ENCODE measurements at regions not wholly inside any gene's neighbourhood (a gene's known extent, or its start where the extent isn't known, plus 50 kb on each side); places are given as distances from the start of the nearest gene placed in this dataset.
"Not testable (repeated sequence)": the region's sequence is repeated elsewhere in the genome, so short reads cannot be mapped to it uniquely, and the experiment has no call there.

DNA sequence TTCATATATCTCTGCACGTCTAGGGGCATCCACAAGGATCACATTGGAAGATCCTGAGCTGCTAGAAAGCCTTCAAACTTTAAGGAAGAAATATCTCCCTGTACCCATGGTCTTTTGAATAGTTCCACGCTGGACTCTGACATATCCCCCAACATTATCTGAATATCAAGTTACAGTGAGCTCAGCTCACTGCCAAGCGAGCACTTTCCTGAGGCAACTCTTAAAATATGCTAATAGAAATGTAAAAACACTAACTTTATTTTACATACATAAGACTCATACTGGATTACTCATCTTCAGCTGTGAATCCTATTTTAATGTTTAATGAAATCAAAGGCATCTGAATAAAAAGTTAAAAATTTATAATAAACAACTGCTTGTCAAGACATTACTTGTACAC is 420.2 kb upstream of the CCDC54 start:
- no peak for DNase-seq

DNA sequence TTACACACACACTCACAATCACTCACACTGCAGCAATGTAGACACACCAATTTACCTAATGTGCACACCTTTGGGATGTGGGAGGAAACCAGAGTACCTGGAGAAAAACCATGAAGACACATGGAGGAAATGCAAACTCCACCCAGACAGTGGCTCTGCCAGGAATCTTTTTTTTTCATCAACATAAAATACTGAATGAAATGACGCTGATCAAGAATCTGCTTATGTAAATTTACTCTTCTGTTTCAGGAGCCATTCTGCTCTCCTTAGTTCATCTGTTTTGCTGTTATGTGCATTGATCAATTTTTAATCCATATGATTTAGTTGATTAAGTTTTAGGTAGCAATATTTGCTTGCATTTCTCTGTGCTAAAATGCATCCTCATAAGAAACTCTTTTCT is 414.2 kb upstream of the CCDC54 start:
- no peak for DNase-seq

DNA sequence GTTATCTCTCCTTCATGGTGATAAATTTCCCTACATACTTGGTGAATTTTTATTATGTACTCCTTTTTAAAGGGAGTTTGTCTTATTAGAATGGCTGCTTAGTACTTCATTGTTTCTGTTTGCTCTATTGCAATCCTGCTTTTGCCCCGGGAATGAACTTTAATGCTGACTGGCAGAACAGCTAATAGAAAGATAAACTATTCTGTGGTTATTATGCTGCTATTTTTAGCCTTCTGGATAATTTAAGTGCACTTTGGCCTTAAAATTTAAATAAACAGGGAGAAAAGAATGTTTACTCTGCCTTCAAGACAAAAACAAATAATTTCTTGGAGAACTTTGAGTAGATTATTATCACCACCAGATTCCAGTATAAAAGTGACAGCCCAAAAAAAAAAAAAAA is 413.8 kb upstream of the CCDC54 start:
- DNase-seq = no peak

DNA sequence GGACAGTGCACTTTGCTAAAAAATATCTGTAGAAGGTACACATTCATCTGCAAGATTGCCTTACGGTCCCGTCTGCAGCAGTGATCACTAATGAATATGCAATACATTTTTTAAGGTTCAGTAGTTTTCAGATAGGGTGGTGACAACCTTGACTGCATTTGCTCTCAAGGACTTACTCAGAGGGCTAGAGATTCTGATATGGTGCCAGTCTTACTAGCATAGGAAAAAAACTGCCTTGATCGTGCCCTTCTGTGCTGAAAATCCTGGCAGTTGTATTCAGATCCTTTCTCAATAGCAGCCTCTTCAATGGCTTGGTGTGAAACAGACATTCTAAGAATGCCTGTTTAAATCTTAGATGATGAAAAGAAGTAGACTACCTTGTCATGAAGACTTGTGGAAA is 411.9 kb upstream of the CCDC54 start:
- no peak for DNase-seq

DNA sequence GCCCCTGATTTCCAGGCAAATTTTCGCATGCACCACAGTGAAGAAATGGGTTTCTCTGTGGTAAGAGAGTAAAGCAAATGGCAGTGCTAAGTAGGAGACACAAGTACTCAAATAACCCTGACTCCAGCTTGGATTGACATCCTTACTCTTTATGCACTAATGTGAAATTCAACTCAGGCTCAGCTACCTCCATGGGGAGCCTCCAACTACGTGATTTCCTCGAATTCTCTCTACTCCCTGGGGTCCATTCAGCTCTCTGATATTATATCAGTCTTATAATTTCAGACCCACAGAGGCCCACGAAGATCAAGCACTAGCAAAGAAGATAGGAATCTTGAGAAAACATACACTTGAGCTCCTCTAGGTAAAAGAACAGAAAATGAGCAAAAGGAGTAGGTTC is 407.6 kb upstream of the CCDC54 start:
- DNase-seq = no peak

DNA sequence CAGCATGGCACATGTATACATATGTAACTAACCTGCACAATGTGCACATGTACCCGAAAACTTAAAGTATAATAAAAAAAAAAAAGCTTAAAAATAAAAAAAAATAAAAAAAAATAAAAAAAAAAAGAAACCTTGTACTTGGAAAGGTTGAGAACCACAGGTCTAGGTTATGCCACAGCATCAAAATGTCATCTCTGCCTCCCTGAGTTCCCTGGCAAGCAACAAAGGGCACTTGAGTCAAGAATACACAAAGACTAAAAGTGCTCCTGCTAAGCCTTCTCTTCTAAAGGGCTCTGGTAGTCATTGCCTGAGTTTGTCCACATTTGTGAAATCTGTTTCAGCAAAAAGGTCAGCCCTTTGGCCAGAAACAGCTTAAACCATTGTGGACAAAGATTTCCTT is 395.8 kb upstream of the CCDC54 start:
- no peak for DNase-seq

DNA sequence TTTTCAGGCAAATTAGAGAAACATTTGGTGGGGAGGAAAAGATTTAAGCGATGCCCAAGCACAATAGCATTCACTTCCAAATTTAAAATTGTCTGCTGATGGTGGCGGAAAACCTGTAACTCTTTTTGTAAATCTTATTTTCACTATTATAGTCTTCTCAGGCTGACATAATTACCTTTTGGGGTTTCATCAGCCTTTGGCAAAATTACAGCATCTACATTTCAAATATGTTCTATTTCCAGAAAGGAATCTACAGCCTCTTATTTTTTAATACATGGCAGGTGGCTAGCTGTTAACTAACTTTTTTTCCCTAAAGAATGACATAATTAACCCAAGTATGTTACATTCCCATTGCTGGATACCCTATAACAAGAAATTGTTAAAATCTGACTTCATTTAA is 391.5 kb upstream of the CCDC54 start:
- no peak for DNase-seq

DNA sequence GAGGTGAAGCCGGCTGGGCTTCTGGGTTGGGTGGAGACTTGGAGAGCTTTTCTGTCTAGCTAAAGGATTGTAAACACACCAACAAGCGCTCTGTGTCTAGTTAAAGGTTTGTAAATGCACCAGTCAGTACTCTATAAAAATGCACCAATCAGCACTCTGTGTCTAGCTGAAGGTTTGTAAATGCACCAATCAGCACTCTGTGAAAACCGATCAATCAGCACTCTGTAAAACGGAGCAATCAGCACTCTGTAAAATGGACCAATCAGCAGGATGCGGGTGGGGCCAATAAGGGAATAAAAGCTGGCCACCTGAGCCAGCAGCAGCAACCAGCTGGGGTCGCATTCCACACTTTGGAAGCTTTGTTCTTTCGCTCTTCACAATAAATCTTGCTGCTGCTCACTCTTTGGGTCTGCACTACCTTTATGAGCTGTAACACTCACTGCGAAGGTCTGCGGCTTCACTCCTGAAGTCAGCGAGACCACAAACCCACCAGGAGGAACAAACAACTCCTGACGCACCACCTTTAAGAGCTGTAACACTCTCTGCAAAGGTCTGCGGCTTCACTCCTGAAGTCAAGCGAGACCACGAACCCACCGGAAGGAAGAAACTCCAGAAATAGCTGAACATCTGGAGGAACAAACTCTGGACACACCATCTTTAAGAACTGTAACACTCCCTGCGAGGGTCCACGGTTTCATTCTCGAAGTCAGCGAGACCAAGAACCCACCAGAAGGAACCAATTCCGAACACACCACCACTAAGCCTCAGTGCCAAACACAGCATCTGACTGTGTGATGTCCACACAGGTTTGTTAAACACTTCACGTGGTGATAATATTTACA is 378.2 kb upstream of the CCDC54 start:
- not testable (repeated sequence) for DNase-seq

DNA sequence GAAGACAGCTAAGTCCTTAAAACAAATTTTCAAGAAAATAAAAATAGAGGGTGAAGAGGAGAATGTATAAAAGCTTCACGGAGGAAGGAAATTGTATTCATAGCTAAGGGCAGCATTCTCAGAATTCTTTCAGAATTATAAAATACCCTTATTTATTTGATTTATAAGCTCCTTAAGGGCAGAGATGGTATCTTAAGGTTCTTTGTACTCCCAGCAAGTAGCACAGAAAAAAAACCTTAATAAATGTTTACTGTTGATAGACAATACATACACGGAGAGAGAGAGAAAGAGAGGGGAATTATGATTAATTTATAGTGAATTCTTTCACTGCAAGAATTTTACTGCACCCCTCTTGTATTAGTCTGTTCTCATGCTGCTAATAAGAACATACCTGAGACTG is 375.6 kb upstream of the CCDC54 start:
- DNase-seq = no peak

DNA sequence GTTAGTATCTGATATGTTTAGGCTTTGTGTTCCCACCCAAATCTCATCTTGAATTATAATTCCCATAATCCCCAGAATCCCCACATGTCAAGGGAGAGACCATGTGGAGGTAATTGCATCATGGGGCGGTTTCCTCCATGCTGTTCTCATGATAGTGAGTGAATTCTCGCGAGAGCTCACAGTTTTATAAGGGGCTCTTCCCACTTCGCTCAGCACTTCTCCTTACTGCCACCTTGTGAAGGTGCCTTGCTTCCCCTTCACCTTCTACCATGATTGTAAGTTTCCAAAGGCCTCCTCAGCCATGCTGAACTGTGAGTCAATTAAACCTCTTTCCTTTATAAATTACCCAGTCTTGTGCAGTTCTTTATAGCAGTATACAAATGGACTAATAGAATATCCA is 371.9 kb upstream of the CCDC54 start:
- not testable (repeated sequence) for DNase-seq

DNA sequence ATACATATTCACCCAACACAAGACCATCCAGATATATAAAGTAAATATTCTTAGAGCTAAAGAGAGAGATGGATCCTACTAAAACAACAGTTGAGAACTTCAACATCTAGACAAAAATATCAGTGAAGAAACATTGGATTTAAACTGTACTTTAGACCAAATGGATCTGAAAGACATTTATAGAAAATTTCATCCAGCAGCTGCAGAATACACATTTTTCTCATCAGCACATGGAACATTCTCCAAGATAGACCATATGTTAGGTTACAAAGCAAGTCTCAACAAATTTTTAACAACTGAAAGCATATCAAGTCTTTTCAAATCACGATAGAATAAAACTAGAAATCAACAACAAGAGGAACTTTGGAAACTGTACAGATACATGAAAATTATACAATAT is 369.0 kb upstream of the CCDC54 start:
- DNase-seq = no peak

DNA sequence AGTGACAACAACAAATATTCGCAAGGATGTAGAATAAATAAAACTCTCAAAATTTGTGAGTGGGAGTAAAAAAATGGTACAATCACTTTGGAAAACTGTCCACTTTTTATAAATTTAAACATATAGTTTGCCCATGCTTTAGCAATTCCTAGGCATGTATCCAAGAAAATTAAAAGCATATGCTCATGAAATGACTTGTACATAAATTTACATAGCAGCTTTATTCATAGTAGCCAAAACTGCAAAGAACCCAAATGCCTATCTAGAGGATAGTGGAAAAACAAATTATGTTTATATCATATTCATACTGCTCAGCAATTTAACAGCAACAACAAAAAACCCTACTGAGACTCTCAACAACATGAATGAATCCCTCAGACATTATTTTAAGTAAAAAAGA is 363.6 kb upstream of the CCDC54 start:
- DNase-seq = no peak

DNA sequence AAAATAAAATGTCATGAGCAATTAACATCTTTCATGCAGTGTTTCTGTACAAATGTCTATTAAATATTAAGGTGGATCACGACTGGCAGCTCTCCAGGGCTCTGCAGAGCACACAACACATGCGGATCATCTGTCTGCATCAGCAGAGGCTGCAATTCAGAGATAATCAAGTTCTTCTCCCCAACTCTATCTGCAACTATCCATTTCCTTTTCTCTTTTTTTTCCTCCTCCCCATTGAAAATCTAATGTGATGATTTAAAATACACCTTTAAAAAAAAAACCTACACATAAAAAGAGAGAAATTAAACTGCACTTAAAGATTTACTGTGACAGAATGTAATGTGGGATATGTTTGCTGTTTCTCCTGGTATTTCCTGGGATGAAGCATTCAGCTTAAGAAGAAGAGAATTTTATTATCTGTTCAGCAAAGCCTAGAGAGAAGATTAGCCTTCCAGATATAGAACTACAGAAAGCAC is 352.6 kb upstream of the CCDC54 start:
- DNase-seq = no peak

DNA sequence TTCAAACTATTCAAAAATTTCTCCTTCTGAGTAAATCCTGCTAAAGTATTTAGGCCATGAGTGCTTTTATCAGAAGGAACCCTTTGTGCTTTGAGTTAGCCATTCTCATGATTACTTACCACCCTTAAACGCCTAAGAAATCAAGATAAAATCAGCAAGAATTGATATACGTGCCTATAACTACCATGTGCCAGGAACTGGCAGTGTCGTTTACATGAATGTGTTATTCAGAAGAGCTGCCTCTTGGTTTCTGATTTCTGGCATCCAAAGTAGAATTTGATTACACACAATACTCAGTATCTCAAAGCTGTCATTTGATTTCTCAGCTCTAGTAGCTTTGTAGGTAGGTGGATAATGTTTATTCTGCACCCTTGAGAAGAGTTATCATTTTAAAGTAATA is 351.3 kb upstream of the CCDC54 start:
- DNase-seq = no peak

DNA sequence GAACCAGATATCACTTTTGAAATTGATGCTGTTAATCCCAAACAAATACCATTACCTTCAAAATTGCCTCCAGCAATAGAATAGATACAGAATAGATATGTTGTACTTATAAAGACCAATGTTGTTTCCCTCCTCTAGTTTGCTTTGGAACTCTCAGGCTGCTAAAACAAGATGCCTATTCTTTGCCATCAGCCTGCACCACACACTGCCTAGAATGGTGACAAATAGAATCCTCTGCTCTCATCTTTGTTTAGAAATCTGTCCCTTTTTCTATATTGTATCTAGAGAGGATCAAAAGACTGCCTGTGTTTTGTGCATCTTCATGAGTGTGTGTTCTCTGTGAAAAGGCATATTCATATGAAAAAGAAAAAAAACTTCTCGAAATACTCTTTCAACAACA is 349.2 kb upstream of the CCDC54 start:
- no peak for DNase-seq

DNA sequence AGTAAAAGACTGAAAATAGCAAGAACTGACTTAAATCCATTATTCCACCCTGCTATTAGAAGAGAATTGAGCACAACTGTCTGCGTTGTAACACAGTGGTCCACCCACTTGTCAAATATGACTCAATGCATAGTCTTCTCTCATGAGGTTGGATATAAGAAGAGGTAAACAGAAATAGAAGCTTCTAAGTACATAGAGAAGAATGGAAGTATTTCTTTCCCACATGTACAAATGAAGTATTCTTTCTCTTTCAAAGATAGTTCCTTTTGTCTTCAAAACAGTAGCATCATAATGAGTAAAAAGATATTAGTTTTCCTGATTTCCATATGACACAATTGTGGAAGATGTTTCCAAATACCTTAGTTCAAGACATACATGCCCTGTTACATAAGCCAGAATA is 348.6 kb upstream of the CCDC54 start:
- DNase-seq = no peak

DNA sequence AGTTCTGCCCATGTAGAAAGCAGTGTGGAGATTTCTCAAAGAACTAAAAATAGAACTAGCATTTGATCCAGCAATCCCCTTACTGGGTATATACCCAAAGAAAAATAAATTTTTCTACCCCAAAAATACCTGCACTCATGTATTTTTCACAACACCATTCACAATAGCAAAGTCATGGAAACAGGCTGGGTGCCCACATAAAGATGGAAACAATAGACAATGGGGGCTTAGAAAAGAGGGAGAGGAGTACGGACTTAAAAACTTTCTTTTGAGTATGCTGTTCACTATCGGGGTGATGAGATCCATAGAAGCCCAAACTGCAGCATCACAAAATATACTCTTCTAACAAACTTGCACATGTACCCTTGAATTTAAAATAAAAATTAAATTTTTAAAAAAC is 345.1 kb upstream of the CCDC54 start:
- DNase-seq = no peak

DNA sequence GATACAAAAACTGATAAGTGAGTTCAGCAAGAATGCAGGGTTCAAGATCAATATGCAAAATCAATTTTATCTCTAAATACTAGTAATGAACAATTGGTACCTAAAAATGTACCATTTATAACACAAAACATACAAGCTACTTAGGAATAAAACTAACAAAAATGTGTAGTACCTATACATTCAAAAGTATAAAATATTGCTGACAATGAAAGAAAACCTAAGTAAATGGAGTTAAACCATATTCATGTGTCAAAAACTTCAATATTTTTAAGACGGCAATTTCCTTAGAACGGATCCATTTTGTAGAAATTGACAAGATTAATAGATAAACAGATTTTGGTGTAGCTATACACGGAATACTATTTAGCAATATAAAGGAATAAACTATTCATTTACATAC is 343.1 kb upstream of the CCDC54 start:
- no peak for DNase-seq

DNA sequence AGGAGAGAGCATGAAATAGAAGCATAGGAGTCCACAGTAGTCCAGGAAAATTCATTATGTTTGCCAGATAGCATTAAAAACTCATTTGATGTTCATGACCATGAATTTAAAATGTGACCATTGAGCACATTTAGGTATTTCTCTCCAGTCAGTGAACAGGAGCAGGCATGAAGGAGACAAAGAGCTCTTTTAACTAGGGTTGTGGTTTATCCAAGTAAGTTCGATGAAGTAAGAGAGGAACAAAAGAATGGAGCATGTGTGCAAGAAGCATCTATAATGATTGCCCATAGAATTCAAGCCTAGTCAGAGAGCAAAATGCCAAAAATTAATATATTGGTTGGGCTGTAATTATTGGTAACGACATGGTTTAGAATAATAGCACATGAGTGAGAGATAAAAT is 342.1 kb upstream of the CCDC54 start:
- no peak for DNase-seq

DNA sequence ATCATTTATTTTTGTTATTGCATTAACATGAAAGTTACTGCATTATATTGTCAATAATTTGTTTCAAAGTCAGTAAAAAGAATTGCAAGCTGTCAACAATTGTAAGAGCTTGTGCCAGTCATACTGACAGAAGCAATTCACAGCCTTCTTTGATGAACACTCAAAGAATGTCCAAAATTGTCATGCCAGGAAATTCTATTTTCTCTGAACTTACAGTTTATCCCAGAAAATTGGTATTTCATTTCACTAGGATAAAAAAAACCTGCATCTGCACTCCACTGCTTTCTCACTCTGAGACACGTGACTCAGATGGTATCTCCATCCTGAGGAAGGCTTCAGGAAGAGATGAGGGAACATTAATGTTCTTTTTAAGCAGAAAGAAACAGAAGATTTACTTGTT is 332.6 kb upstream of the CCDC54 start:
- DNase-seq = no peak

DNA sequence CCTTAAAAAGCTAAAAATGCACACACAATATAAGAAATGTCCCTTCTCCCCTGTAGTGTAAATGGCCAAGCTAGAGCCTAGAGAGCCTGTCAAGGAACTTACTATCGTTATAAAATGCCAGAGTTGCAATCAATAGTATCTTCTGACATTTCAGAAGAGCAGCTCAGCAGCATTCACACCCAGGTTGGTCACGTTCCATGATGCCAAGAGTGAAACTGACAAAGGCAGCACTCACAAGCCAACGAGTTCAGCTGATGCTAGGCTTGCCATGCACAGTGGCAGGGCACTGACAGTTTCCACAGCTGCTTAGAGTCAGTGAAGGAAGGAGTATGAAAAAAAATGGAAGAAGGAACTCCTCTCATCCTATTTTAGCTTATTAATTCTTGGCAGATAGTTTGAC is 331.4 kb upstream of the CCDC54 start:
- no peak for DNase-seq

DNA sequence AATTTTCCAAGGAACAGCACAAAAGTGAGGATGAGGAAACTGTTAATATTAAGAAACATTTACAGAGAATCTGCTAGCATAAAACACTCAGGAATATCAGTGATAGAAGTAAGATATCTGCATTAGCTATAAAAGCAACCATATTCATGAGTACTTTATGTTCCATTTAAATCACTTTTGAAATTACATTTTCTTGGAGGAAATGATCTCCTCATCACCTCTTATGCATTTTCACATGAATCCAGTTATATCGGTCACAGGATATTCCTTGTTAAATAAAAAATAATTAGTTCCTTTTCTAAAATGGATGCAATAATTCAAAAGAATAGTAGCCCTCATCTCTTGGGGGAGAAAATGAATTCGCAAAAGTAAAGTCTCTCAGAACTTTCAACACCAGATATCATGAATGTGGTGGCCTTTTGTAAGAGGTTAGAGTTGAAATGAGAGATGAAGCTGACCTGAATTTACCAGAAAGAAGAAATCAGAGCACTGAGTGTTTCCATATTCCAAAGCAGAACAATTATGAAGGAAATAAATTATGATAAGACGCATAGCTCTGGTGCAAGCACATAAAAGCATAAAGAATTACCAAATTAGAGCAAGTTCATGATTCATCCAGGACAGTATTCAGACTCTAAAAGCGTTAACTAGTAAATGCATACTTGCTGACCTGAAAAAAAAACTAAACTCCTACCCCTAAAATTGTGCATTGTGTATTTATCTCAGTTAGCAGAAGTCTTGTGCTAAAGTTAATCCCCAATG is 321.9 kb upstream of the CCDC54 start:
- no peak for DNase-seq

DNA sequence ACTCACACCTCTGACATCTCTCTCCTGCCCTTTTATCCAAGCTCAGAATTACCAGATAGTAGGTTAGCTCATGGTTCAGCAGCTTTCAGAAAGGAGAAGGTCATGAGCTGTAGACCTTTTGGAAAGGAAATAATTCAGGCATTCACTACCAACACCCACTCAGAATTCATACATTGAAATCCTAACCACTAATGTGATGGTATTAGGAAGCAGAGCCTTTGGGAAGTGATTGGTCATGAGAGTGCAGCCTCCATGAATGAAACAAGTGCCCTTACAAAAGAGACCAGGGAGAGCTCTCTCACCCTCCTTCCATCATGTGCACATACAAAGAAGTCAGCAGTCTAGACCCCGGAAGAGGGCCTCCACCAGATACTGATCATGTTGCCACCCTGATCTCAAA is 315.8 kb upstream of the CCDC54 start:
- DNase-seq = no peak

DNA sequence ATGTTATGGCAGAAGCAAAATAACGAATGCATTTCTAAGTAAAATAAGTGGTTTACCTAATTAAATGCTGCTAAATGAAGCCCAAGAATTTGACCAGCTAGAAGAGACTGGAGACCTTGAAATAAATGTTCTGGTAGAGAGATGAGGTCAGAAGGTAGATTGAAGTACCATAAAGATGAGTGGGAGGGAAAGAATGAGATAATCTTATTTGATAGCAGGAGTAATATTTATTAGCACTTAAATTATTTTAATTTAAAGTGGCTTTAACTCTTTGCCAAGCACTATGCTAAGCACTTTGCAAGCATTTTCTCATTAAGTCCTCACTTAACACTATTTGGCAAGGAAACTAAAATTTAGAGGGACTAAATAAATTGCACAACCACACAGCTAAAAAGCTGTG is 314.9 kb upstream of the CCDC54 start:
- DNase-seq = no peak

DNA sequence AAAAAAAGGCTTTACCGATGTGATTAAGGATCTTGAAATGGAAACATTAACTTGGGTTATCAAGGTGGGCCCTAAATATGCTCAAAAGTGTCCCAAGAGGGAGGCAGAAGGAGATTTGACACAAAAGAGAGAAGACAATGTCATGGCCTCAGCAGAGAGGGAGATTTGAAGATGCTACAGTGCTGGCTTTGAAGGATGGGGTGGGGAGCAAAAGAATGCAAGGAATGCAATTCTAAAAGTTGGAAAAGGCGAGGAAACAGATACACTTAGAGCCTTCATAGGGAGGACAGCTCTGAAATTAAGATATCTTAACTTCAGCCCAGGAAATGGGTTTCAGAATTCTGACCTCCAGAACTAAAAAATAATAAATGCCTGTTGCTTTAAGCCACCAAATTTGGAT is 314.5 kb upstream of the CCDC54 start:
- no peak for DNase-seq
